Progenitor cell of endocrine pancreas (in vitro differentiated cells): ENCODE measurements at regions not wholly inside any gene's neighbourhood (a gene's known extent, or its start where the extent isn't known, plus 50 kb on each side); places are given as distances from the start of the nearest gene placed in this dataset.
"Not testable (repeated sequence)": the region's sequence is repeated elsewhere in the genome, so short reads cannot be mapped to it uniquely, and the experiment has no call there.

Experiments used
- DNase-seq: peaks from one replicate; pipeline ENCODE4 v3.0.0; 2021; ENCODE audit warnings: low spot score; ENCODE audit not compliant: unreplicated experiment
- H3K27ac Mint-ChIP-seq: 2 replicates; pipeline ENCODE4 v1.8.0; 2021; ENCODE audit warnings: mild to moderate bottlenecking, moderate library complexity, mixed read lengths
- H3K27me3 Mint-ChIP-seq: 2 replicates; pipeline ENCODE4 v1.8.0; 2021; ENCODE audit warnings: mixed read lengths
- H3K36me3 Mint-ChIP-seq: 2 replicates; pipeline ENCODE4 v1.8.0; 2022; ENCODE audit warnings: mixed read lengths; ENCODE audit not compliant: insufficient read depth
- H3K4me1 Mint-ChIP-seq: 2 replicates; pipeline ENCODE4 v1.8.0; 2021; ENCODE audit warnings: low read depth, mixed read lengths
- H3K4me3 Mint-ChIP-seq: 2 replicates; pipeline ENCODE4 v1.8.0; 2021; ENCODE audit warnings: low read depth, mild to moderate bottlenecking, moderate library complexity, mixed read lengths
- H3K9me3 Mint-ChIP-seq: 2 replicates; pipeline ENCODE4 v1.8.0; 2021; ENCODE audit warnings: low read depth, mixed read lengths
- CTCF ChIP-seq: fragments of 200-600 bp; sonication (generic); IDR thresholded peaks from one replicate; pipeline ENCODE4 v1.5.0; 2021; ENCODE audit warnings: antibody characterized with exemption, mild to moderate bottlenecking; ENCODE audit not compliant: unreplicated experiment

GRCh38 chr2:215829261-215829660, 184.1 kb downstream of the MREG start:
- Mint-ChIP-seq H3K36me3 (peaks cover 3% of the 10 kb centered on the region), H3K9me3 (peaks cover 9% of the 10 kb centered on the region), H3K27ac (peak overlapping the region; percentile 45), H3K4me1 (peaks cover 56% of the 10 kb centered on the region), H3K27me3 (no peaks in the 10 kb centered on the region), H3K4me3 (no peak overlapping the region)
- TF ChIP-seq CTCF = no peak
- no peak for DNase-seq

GRCh38 chr2:215828528-215829184, 184.7 kb downstream of the MREG start:
- H3K27ac Mint-ChIP-seq = peak overlapping the region; percentile 70
- peaks cover 5% of the 10 kb centered on the region for H3K36me3 Mint-ChIP-seq
- peaks cover 51% of the 10 kb centered on the region for H3K4me1 Mint-ChIP-seq
- H3K4me3 Mint-ChIP-seq = no peak overlapping the region
- no peaks in the 10 kb centered on the region for H3K27me3 Mint-ChIP-seq
- no peak for DNase-seq
- peaks cover 13% of the 10 kb centered on the region for H3K9me3 Mint-ChIP-seq
- peak; percentile 55 for TF ChIP-seq CTCF

- peaks cover 29% of the 10 kb centered on the region for H3K9me3 Mint-ChIP-seq
- H3K4me1 Mint-ChIP-seq = peaks cover 37% of the 10 kb centered on the region
- no peak overlapping the region for H3K4me3 Mint-ChIP-seq
- no peak for TF ChIP-seq CTCF
- no peak for DNase-seq
- peak overlapping the region; percentile 94 for H3K27ac Mint-ChIP-seq
- H3K27me3 Mint-ChIP-seq = no peaks in the 10 kb centered on the region
- H3K36me3 Mint-ChIP-seq = peaks cover 18% of the 10 kb centered on the region
Observed at GRCh38 chr2:215826838-215827441, 186.4 kb downstream of the MREG start.

GRCh38 chr2:215826376-215826775, 187.0 kb downstream of the MREG start:
- H3K27me3 Mint-ChIP-seq = no peaks in the 10 kb centered on the region
- peak overlapping the region; percentile 15 for H3K4me3 Mint-ChIP-seq
- H3K4me1 Mint-ChIP-seq = peaks cover 32% of the 10 kb centered on the region
- H3K9me3 Mint-ChIP-seq = peaks cover 35% of the 10 kb centered on the region
- DNase-seq = no peak
- TF ChIP-seq CTCF = no peak
- peak overlapping the region; percentile 94 for H3K27ac Mint-ChIP-seq
- peaks cover 23% of the 10 kb centered on the region for H3K36me3 Mint-ChIP-seq

GRCh38 chr2:215825707-215826106, 187.6 kb downstream of the MREG start:
- DNase-seq = no peak
- no peak for TF ChIP-seq CTCF
- no peak overlapping the region for H3K27ac Mint-ChIP-seq
- H3K27me3 Mint-ChIP-seq = no peaks in the 10 kb centered on the region
- H3K4me3 Mint-ChIP-seq = peak overlapping the region; percentile 21
- H3K9me3 Mint-ChIP-seq = peaks cover 41% of the 10 kb centered on the region
- peaks cover 28% of the 10 kb centered on the region for H3K36me3 Mint-ChIP-seq
- peaks cover 26% of the 10 kb centered on the region for H3K4me1 Mint-ChIP-seq

- Mint-ChIP-seq H3K9me3 (peaks cover 50% of the 10 kb centered on the region), H3K36me3 (peaks cover 41% of the 10 kb centered on the region), H3K4me1 (peaks cover 29% of the 10 kb centered on the region)
- DNase-seq, H3K4me3 Mint-ChIP-seq, H3K27ac Mint-ChIP-seq, H3K27me3 Mint-ChIP-seq: not testable (repeated sequence)
Observed at GRCh38 chr2:215821298-215821697, 192.1 kb downstream of the MREG start.

- not testable (repeated sequence) for H3K4me3 Mint-ChIP-seq, H3K27ac Mint-ChIP-seq, H3K27me3 Mint-ChIP-seq, DNase-seq
- H3K36me3 Mint-ChIP-seq = peaks cover 39% of the 10 kb centered on the region
- peaks cover 36% of the 10 kb centered on the region for H3K4me1 Mint-ChIP-seq
- peaks cover 52% of the 10 kb centered on the region for H3K9me3 Mint-ChIP-seq
Observed at GRCh38 chr2:215819713-215820112, 193.6 kb downstream of the MREG start.
